C4-2B (cell line): ENCODE measurements at regions not wholly inside any gene's neighbourhood (a gene's known extent, or its start where the extent isn't known, plus 50 kb on each side); places are given as distances from the start of the nearest gene placed in this dataset.

Experiments used
- CTCF ChIP-seq: fragments of 450-650 bp; conservative IDR thresholded peaks from 2 replicates; pipeline ENCODE4 v1.5.1; 2017; ENCODE audit warnings: mild to moderate bottlenecking
- ZFX ChIP-seq: fragments of 450-650 bp; IDR thresholded peaks from 2 replicates; pipeline ENCODE4 v1.6.1; 2017

- no peak for TF ChIP-seq CTCF
- TF ChIP-seq ZFX: no peak
These were observed 159.1 kb upstream of the IRX2 start for GRCh38 chr5:2910401-2911175.
